Upper lobe of right lung (tissue), 1 donor: ENCODE measurements at regions not wholly inside any gene's neighbourhood (a gene's known extent, or its start where the extent isn't known, plus 50 kb on each side); places are given as distances from the start of the nearest gene placed in this dataset.

Experiments
- ATAC-seq: fragments of 200-7000 bp; cut with Tn5 transposase; one replicate; pipeline ENCODE4 v1.9.1; 2020; ENCODE audit warnings: mild to moderate bottlenecking, moderate library complexity
- DNase-seq: peaks from one replicate; pipeline ENCODE4 v3.0.0-alpha.2; 2020
- H3K27ac ChIP-seq: fragments of 200-600 bp; one replicate; pipeline ENCODE4 v1.8.0; 2022
- H3K27me3 ChIP-seq: fragments of 200-600 bp; one replicate; pipeline ENCODE4 v1.8.0; 2022; ENCODE audit warnings: mild to moderate bottlenecking
- H3K36me3 ChIP-seq: fragments of 200-600 bp; one replicate; pipeline ENCODE4 v1.8.0; 2022
- H3K4me1 ChIP-seq: fragments of 200-600 bp; one replicate; pipeline ENCODE4 v1.8.0; 2022
- H3K4me3 ChIP-seq: fragments of 200-600 bp; one replicate; pipeline ENCODE4 v1.8.0; 2022; ENCODE audit warnings: mild to moderate bottlenecking
- H3K9me3 ChIP-seq: fragments of 200-600 bp; one replicate; pipeline ENCODE4 v1.8.0; 2022
- intact Hi-C: fragments of 100-400 bp; cut with DNase I; formaldehyde crosslinking; loops from one replicate; pipeline ENCODE4 v1.11.0; 2022
- TF ChIP-seq, protein P1 (sequence below): fragments of 200-600 bp; IDR thresholded peaks from one replicate; pipeline ENCODE4 v1.8.0; 2022; ENCODE audit warnings: antibody characterized with exemption
- donor health status: DM: no; HTN: yes; CAD: no; lungs with severe emphysema.

DNA sequence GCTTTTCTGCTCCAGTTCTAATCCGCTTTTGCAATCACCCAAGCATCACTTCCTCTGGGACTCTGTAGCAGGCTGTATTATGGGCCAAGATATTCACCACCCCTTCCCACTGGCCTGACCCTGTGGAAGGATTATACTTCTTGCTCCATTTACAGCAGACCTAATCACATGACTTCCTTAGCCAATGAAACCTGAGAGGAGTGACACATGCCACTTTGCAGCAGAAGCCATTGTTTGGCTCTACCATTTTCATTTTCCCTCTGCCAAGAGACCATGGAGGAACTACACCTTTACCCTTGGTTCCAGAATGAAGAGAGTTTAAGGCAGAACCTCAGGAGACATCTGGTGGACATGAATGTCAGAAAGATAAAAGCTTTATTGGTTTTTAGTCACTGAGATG is 134.9 kb upstream of the HSD17B12 start:
- no peak for ATAC-seq

DNA sequence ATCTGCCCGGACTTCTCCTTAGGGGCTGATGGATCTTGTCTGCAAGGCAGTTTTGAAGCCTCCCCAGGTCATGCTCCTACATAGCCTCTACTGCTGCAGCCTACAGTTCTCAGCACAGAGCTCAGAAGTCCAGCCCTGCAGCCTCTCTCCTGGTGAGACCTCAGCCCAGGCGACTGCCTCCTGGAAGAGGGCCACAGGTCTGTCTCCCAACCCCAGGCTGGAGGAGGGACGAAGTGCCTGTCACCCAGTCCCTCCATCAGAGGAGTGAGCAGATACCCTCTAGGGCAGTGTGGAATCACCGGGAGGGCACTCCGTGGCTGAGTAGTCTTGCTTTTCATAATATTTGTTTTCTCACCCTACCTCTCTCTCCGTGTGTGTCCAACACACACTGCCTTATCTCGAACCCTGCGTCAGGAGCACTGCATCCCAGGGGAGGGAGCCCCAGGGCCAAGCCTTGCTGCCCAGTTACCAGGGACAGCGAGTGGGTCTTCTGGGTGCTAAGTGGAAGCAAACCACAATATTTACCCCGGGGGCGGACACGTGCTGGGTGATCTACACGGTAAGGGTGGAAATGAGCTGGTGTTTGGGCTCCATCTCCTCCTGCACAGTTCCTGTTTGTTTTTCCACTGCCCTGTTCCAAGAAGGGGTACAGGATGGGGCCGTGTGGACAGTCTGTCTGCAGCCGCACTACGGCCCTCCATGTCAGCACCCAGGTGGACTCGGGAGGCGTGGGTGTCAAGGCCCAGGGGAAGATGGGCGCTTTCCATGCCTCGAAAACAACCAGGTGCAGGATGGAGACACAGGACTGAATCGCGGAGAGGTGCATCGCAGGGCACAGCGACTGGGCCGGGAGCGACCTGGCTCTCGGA is 133.7 kb upstream of the HSD17B12 start:
- intact Hi-C loops = no loop called here
- Histone ChIP-seq H3K27ac (no peak overlapping the region), H3K27me3 (peaks cover 16% of the 10 kb centered on the region), H3K4me3 (no peak overlapping the region), H3K9me3 (no peaks in the 10 kb centered on the region), H3K36me3 (no peaks in the 10 kb centered on the region), H3K4me1 (peaks cover 3% of the 10 kb centered on the region)
- TF ChIP-seq, protein P1, sequence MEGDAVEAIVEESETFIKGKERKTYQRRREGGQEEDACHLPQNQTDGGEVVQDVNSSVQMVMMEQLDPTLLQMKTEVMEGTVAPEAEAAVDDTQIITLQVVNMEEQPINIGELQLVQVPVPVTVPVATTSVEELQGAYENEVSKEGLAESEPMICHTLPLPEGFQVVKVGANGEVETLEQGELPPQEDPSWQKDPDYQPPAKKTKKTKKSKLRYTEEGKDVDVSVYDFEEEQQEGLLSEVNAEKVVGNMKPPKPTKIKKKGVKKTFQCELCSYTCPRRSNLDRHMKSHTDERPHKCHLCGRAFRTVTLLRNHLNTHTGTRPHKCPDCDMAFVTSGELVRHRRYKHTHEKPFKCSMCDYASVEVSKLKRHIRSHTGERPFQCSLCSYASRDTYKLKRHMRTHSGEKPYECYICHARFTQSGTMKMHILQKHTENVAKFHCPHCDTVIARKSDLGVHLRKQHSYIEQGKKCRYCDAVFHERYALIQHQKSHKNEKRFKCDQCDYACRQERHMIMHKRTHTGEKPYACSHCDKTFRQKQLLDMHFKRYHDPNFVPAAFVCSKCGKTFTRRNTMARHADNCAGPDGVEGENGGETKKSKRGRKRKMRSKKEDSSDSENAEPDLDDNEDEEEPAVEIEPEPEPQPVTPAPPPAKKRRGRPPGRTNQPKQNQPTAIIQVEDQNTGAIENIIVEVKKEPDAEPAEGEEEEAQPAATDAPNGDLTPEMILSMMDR = no peak
- ATAC-seq (peak; percentile 15), DNase-seq (no peak)

More for the DNA sequence above, 134.9 kb upstream of the HSD17B12 start:
- Histone ChIP-seq H3K27me3 (peaks cover 16% of the 10 kb centered on the region), H3K36me3 (no peaks in the 10 kb centered on the region), H3K27ac (no peak overlapping the region), H3K4me3 (no peak overlapping the region), H3K4me1 (peaks cover 3% of the 10 kb centered on the region), H3K9me3 (no peaks in the 10 kb centered on the region)
- TF ChIP-seq, protein P1 = no peak
- intact Hi-C loops = no loop called here
- no peak for DNase-seq

DNA sequence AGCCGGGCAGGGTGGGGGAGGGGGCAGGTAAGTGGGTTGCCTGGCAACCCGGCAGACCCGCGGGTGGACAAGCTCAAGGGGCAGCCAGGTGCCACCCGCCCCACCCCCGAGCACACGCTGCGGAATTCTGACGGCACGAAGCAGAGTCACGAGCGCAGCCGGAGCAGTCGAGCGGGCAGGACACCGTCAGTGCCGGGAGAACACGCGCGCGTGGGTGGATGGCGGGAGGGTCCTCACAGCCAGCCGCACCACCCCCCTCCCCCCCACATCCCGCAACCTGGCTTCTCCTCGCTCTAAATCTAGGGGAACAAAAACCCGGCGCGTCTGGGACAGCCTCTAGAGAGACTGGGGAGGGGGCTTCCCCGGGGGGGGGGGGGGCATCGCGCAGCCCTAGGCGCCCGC is 133.1 kb upstream of the HSD17B12 start:
- Histone ChIP-seq H3K36me3 (no peaks in the 10 kb centered on the region), H3K27me3 (peaks cover 16% of the 10 kb centered on the region), H3K27ac (no peak overlapping the region), H3K4me3 (peak overlapping the region; percentile 26), H3K9me3 (no peaks in the 10 kb centered on the region), H3K4me1 (peaks cover 3% of the 10 kb centered on the region)
- intact Hi-C loops = no loop called here
- DNase-seq (peak; percentile 67), ATAC-seq (peak; percentile 29)
- TF ChIP-seq, protein P1 = no peak

DNA sequence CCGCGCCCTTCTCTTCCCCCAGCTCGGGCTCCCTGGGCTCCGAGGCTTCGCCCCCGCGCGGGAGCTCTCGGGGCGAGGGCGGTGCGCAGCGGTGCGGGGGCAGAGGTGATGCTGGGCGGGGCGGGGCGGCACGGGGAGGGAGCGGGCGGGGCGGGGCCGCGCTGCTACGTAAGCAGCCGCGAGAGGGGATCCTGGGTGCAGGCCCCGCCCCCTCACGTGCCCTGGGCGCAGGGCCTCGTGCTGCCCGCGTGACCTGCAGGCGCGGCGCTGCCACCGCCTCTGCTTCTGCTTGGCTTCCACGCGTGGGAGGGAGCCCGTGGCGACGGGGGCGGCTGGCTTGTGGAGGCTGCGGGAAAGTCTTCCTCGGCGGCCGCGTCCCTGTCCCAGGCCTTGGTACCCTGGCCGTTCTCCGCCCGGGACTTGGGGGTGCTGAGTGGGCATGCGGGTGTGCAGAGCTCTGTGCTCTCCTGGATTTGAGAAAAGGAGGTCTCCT is 132.6 kb upstream of the HSD17B12 start:
- peaks cover 16% of the 10 kb centered on the region for H3K27me3 ChIP-seq
- H3K9me3 ChIP-seq = no peaks in the 10 kb centered on the region
- no peaks in the 10 kb centered on the region for H3K36me3 ChIP-seq
- intact Hi-C loops = no loop called here
- DNase-seq (no peak), ATAC-seq (peak; percentile 51)
- H3K27ac ChIP-seq = no peak overlapping the region
- H3K4me3 ChIP-seq = peak overlapping the region; percentile 26
- H3K4me1 ChIP-seq = peaks cover 3% of the 10 kb centered on the region
- TF ChIP-seq, protein P1 = no peak

DNA sequence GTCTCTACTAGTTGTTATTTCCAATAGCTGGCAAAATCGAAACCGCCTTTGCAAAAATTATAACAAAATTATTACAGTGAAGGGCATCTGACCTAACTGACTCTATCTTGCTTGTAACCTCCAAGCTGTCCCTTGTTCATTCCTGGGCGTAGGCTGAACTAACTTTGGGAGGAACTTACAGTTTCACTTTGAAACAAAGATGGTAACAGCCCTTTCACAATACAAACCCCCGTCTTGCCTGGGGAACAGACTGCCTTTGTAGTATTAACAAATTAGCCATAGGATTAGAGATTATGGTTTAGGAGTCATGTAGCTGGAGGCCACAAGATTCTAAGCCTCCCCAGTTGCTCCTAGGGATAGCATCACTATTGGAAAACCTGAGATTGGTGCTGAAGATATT is 131.6 kb upstream of the HSD17B12 start:
- DNase-seq (no peak), ATAC-seq (no peak)
- Histone ChIP-seq H3K4me3 (no peak overlapping the region), H3K27ac (no peak overlapping the region), H3K36me3 (no peaks in the 10 kb centered on the region), H3K27me3 (peaks cover 18% of the 10 kb centered on the region), H3K9me3 (no peaks in the 10 kb centered on the region), H3K4me1 (peaks cover 3% of the 10 kb centered on the region)
- intact Hi-C loops = no loop called here
- TF ChIP-seq, protein P1 = no peak
